IMR-90 (cell line): ENCODE measurements at regions not wholly inside any gene's neighbourhood (a gene's known extent, or its start where the extent isn't known, plus 50 kb on each side); places are given as distances from the start of the nearest gene placed in this dataset.

Source experiments
- ATAC-seq: fragments of 200-7000 bp; cut with Tn5 transposase; 2 replicates; pipeline ENCODE4 v1.9.1; 2020; ENCODE audit warnings: low read depth, mild to moderate bottlenecking, moderate library complexity
- BruUV-seq: library from RNA; stranded (reverse); fragments of 400-500 nt; replicated peaks from 2 replicates; lab custom pipeline; 2021; lab: Mats Ljungman, UMichigan
- CTCF ChIA-PET: fragments of 300-600 bp; formaldehyde crosslinking; extraction: SDS; loops from one replicate; lab custom pipeline; 2021; ENCODE audit warnings: antibody characterized with exemption; lab: Yijun Ruan, JAX
- POLR2A ChIA-PET: fragments of 300-600 bp; sonication (Branson Sonifier 250); formaldehyde crosslinking; loops from one replicate; lab custom pipeline; 2022; ENCODE audit warnings: antibody characterized with exemption; ENCODE audit not compliant: unreplicated experiment; lab: Charles Lee
- DNase-seq: peaks from one replicate; pipeline ENCODE4 v3.0.0; 2013
- H2AFZ ChIP-seq: replicated peaks from 2 replicates; pipeline ENCODE3; 2013; ENCODE audit warnings: low read length, mild to moderate bottlenecking; ENCODE audit not compliant: poor library complexity
- H2AK5ac ChIP-seq: 2 replicates; pipeline ENCODE4 v1.6.1; 2013; ENCODE audit warnings: low read depth, low read length, inconsistent platforms
- H2AK9ac ChIP-seq: replicated peaks from 2 replicates; pipeline ENCODE3; 2013; ENCODE audit warnings: mild to moderate bottlenecking, low read depth, low read length, moderate library complexity; ENCODE audit not compliant: poor library complexity
- H2BK120ac ChIP-seq: 2 replicates; pipeline ENCODE4 v1.6.1; 2013; ENCODE audit warnings: low read depth, low read length, inconsistent platforms
- H2BK15ac ChIP-seq: 3 replicates; pipeline ENCODE4 v1.6.1; 2013; ENCODE audit warnings: low read depth, low read length, inconsistent platforms
- H2BK20ac ChIP-seq: 2 replicates; pipeline ENCODE4 v1.6.1; 2013; ENCODE audit warnings: low read depth, mild to moderate bottlenecking, inconsistent platforms, low read length, moderate library complexity
- H2BK5ac ChIP-seq: 2 replicates; pipeline ENCODE4 v1.6.1; 2013; ENCODE audit warnings: mild to moderate bottlenecking, low read depth, low read length, inconsistent platforms; ENCODE audit not compliant: poor library complexity, severe bottlenecking
- H3K14ac ChIP-seq: replicated peaks from 2 replicates; pipeline ENCODE4 v1.6.1; 2013; ENCODE audit warnings: low read depth, low read length, inconsistent platforms
- H3K18ac ChIP-seq: 2 replicates; pipeline ENCODE4 v1.6.1; 2013; ENCODE audit warnings: low read depth, low read length, control low read depth
- H3K23ac ChIP-seq: 2 replicates; pipeline ENCODE4 v1.6.1; 2013; ENCODE audit warnings: low read depth, low read length, inconsistent platforms
- H3K27ac ChIP-seq: 2 replicates; pipeline ENCODE4 v1.5.1; 2013; ENCODE audit warnings: mild to moderate bottlenecking, control low read depth, low read length; ENCODE audit not compliant: insufficient read depth
- H3K27me3 ChIP-seq: 2 replicates; pipeline ENCODE4 v1.6.1; 2013; ENCODE audit warnings: low read length; ENCODE audit not compliant: control insufficient read depth, insufficient read depth
- H3K36me3 ChIP-seq: 2 replicates; pipeline ENCODE4 v1.6.1; 2013; ENCODE audit warnings: low read length, mixed read lengths; ENCODE audit not compliant: control insufficient read depth, insufficient read depth
- H3K4ac ChIP-seq: 2 replicates; pipeline ENCODE4 v1.6.1; 2013; ENCODE audit warnings: low read depth, low read length, inconsistent platforms
- H3K4me1 ChIP-seq: 2 replicates; pipeline ENCODE4 v1.6.1; 2013; ENCODE audit warnings: low read length, mixed read lengths; ENCODE audit not compliant: control insufficient read depth, insufficient read depth
- H3K4me2 ChIP-seq: 2 replicates; pipeline ENCODE4 v1.6.1; 2013; ENCODE audit warnings: low read depth, mild to moderate bottlenecking, control low read depth, low read length, moderate library complexity
- H3K4me3 ChIP-seq: 2 replicates; pipeline ENCODE4 v1.5.1; 2013; ENCODE audit warnings: low read depth, mild to moderate bottlenecking, control low read depth, low read length, moderate library complexity; ENCODE audit not compliant: insufficient read depth
- H3K56ac ChIP-seq: 2 replicates; pipeline ENCODE4 v1.6.1; 2013; ENCODE audit warnings: low read length, inconsistent platforms; ENCODE audit not compliant: insufficient read depth; ENCODE audit errors: extremely low read depth
- H3K79me1 ChIP-seq, 2 experiments: 2 replicates each; pipeline ENCODE4 v1.6.1; 2013; ENCODE audit warnings: low read length in 2 of 2, inconsistent platforms in 1 of 2, low read depth in 1 of 2
- H3K9ac ChIP-seq: 2 replicates; pipeline ENCODE4 v1.6.1; 2013; ENCODE audit warnings: low read depth, low read length, control low read depth
- H3K9me1 ChIP-seq: 2 replicates; pipeline ENCODE4 v1.6.1; 2013; ENCODE audit warnings: low read length, inconsistent platforms; ENCODE audit not compliant: insufficient read depth
- H3K9me3 ChIP-seq: 2 replicates; pipeline ENCODE4 v1.6.1; 2013; ENCODE audit warnings: low read length; ENCODE audit not compliant: control insufficient read depth, insufficient read depth
- H4K20me1 ChIP-seq: 2 replicates; pipeline ENCODE4 v1.6.1; 2013; ENCODE audit warnings: low read length, inconsistent platforms; ENCODE audit not compliant: insufficient read depth
- H4K5ac ChIP-seq: 2 replicates; pipeline ENCODE4 v1.6.1; 2013; ENCODE audit warnings: mild to moderate bottlenecking, low read depth, low read length, control low read depth
- H4K8ac ChIP-seq, 2 experiments: 2 replicates each; pipeline ENCODE4 v1.6.1; 2013; ENCODE audit warnings: low read depth in 2 of 2, low read length in 2 of 2, control low read depth in 1 of 2, inconsistent platforms in 1 of 2
- H4K91ac ChIP-seq: 2 replicates; pipeline ENCODE4 v1.6.1; 2013; ENCODE audit warnings: low read depth, low read length, inconsistent platforms; ENCODE audit not compliant: insufficient read depth
- BHLHE40 ChIP-seq: fragments of 150-350 bp; IDR thresholded peaks from 2 replicates; pipeline ENCODE4 v1.6.1; 2016; ENCODE audit warnings: mild to moderate bottlenecking, low read depth, low read length
- CEBPB ChIP-seq: IDR thresholded peaks from 2 replicates; pipeline ENCODE4 v1.6.1; 2012; ENCODE audit warnings: low read depth, low read length, improper control_type of control experiment
- FOS ChIP-seq: fragments of 150-350 bp; IDR thresholded peaks from 2 replicates; pipeline ENCODE4 v1.6.1; 2016; ENCODE audit warnings: low read depth, low read length
- MAZ ChIP-seq: IDR thresholded peaks from 2 replicates; pipeline ENCODE4 v1.6.1; 2012; ENCODE audit warnings: low read depth, mild to moderate bottlenecking, low read length, improper control_type of control experiment, moderate library complexity, borderline replicate concordance
- MXI1 ChIP-seq: IDR thresholded peaks from 2 replicates; pipeline ENCODE4 v1.6.1; 2012; ENCODE audit warnings: low read depth, mild to moderate bottlenecking, low read length, moderate library complexity, borderline replicate concordance
- NFE2L2 ChIP-seq: fragments of 150-350 bp; IDR thresholded peaks from 2 replicates; pipeline ENCODE4 v1.6.1; 2016; ENCODE audit warnings: low read depth, mild to moderate bottlenecking, low read length
- POLR2A ChIP-seq: IDR thresholded peaks from 2 replicates; pipeline ENCODE4 v1.6.1; 2012; ENCODE audit warnings: mild to moderate bottlenecking, low read depth, low read length
- RAD21 ChIP-seq: IDR thresholded peaks from 2 replicates; pipeline ENCODE4 v1.6.1; 2012; ENCODE audit warnings: low read length, improper control_type of control experiment
- RCOR1 ChIP-seq: IDR thresholded peaks from 2 replicates; pipeline ENCODE4 v1.6.1; 2012; ENCODE audit warnings: mild to moderate bottlenecking, low read length, improper control_type of control experiment; ENCODE audit not compliant: insufficient replicate concordance
- RFX5 ChIP-seq: IDR thresholded peaks from 2 replicates; pipeline ENCODE4 v1.8.0; 2012; ENCODE audit warnings: low read depth, mild to moderate bottlenecking, low read length, moderate library complexity
- SMC3 ChIP-seq: fragments of 150-350 bp; IDR thresholded peaks from 2 replicates; pipeline ENCODE4 v1.6.1; 2016; ENCODE audit warnings: low read depth, mild to moderate bottlenecking, antibody characterized with exemption, low read length, moderate library complexity
- WGBS, 2 experiments: methylation state at CpG; one replicate each; pipeline versions ENCODE4 v1.1.5 to v1.1.7; 2013; ENCODE audit warnings: missing lambda C conversion rate in 2 of 2; ENCODE audit not compliant: insufficient read length in 1 of 2; ENCODE audit errors: extremely low coverage in 2 of 2; 5-methylcytosine and 5-hydroxymethylcytosine counted together
- dilution Hi-C: fragments of 300-500 bp; cut with HindIII; formaldehyde crosslinking; loops from one replicate; pipeline ENCODE4 v1.14.3; 2018; ENCODE audit warnings: low sequenced_read_pairs; ENCODE audit not compliant: unreplicated experiment
- in situ Hi-C: fragments of 300-500 bp; cut with MboI; formaldehyde crosslinking; loops from 3 replicates; pipeline ENCODE4 v1.14.3; 2019; ENCODE audit warnings: low sequenced_read_pairs, inconsistent platforms, mixed read lengths
- intact Hi-C: fragments of 100-400 bp; cut with micrococcal nuclease; formaldehyde crosslinking; loops from 2 replicates; pipeline ENCODE4 v1.10.0; 2022
- TF ChIP-seq, protein P1 (sequence below): fragments of 150-350 bp; IDR thresholded peaks from 2 replicates; pipeline ENCODE4 v1.6.1; 2016; ENCODE audit warnings: low read depth, mild to moderate bottlenecking, low read length, moderate library complexity, borderline replicate concordance
- TF ChIP-seq, protein P2 (sequence below): conservative IDR thresholded peaks from 2 replicates; pipeline ENCODE4 v1.5.1; 2012; ENCODE audit warnings: mild to moderate bottlenecking, low read depth, low read length, improper control_type of control experiment

DNA sequence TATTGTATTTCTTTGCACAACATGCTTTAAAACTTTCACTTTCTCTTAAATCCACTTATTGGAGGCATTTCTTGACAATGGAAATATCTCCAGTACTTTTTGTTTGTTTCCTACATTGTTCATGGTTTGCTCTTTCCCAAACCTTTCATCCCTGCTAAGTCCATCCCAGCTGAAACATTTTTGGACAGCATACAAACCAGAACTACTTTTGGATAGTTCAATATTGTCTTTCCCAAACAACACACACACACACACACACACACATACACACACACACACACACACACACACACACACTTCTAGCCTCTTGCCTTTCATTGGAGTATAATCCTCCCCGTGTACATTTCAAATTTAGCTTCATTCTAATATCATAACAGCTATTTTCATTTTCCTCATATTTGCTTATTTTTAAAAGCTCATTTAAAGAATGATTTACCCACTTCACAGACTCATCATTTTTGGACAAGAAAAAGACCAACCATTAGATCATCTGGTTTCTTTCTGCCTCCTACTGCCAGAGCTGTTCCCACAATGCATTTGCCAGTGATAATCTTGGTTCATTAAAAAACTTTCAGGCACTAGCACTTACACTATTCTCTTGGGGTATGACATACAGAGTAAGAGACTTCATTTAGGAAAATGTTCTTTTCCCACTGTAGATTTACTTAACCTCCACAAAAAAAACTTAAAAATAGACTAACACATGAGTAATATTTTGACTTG is 248.1 kb downstream of the CD109 start:
- dilution Hi-C loops: no loop called here
- H3K18ac ChIP-seq: no peak overlapping the region
- DNase-seq: no peak
- H3K36me3 ChIP-seq: no peaks in the 10 kb centered on the region
- no peak overlapping the region for H4K8ac ChIP-seq
- H3K4ac ChIP-seq: no peak overlapping the region
- H2BK15ac ChIP-seq: no peak overlapping the region
- H4K5ac ChIP-seq: no peak overlapping the region
- no peak overlapping the region for H2AK9ac ChIP-seq
- H3K4me1 ChIP-seq: peaks cover 3% of the 10 kb centered on the region; the same call in 1 of the 2 replicates
- no peak overlapping the region for H3K4me3 ChIP-seq
- H3K56ac ChIP-seq: no peak overlapping the region
- no peak overlapping the region for H3K9ac ChIP-seq
- no peak overlapping the region for H4K91ac ChIP-seq
- ATAC-seq: no peak
- no peak overlapping the region for H2BK5ac ChIP-seq
- H3K14ac ChIP-seq: no peak overlapping the region
- WGBS, 2 experiments: no CpG with 5 or more reads among the region's 1 CpG
- H3K9me1 ChIP-seq: peaks cover 7% of the 10 kb centered on the region
- H3K23ac ChIP-seq: no peak overlapping the region
- no peaks in the 10 kb centered on the region for H4K20me1 ChIP-seq
- H2AFZ ChIP-seq: no peak overlapping the region
- ChIA-PET POLR2A (interaction anchor here (0.6 kb wide), 1 partner anchor 84 kb away, joined by 3 read pairs; no protein-coding TSS in a partner anchor), CTCF (interaction anchor here (0.6 kb wide), 1 partner anchor 63 kb away, joined by 3 read pairs; no protein-coding TSS in a partner anchor)
- TF ChIP-seq CEBPB (no peak), FOS (no peak), MAZ (no peak), MXI1 (no peak), RAD21 (no peak), POLR2A (no peak), RFX5 (no peak), RCOR1 (no peak), SMC3 (no peak), BHLHE40 (no peak), NFE2L2 (no peak)
- TF ChIP-seq, protein P1, sequence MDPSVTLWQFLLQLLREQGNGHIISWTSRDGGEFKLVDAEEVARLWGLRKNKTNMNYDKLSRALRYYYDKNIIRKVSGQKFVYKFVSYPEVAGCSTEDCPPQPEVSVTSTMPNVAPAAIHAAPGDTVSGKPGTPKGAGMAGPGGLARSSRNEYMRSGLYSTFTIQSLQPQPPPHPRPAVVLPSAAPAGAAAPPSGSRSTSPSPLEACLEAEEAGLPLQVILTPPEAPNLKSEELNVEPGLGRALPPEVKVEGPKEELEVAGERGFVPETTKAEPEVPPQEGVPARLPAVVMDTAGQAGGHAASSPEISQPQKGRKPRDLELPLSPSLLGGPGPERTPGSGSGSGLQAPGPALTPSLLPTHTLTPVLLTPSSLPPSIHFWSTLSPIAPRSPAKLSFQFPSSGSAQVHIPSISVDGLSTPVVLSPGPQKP: no peak
- TF ChIP-seq, protein P2, sequence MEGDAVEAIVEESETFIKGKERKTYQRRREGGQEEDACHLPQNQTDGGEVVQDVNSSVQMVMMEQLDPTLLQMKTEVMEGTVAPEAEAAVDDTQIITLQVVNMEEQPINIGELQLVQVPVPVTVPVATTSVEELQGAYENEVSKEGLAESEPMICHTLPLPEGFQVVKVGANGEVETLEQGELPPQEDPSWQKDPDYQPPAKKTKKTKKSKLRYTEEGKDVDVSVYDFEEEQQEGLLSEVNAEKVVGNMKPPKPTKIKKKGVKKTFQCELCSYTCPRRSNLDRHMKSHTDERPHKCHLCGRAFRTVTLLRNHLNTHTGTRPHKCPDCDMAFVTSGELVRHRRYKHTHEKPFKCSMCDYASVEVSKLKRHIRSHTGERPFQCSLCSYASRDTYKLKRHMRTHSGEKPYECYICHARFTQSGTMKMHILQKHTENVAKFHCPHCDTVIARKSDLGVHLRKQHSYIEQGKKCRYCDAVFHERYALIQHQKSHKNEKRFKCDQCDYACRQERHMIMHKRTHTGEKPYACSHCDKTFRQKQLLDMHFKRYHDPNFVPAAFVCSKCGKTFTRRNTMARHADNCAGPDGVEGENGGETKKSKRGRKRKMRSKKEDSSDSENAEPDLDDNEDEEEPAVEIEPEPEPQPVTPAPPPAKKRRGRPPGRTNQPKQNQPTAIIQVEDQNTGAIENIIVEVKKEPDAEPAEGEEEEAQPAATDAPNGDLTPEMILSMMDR: no peak
- no TSS peak for BruUV-seq
- H3K27ac ChIP-seq: no peak overlapping the region
- no peak overlapping the region for H2AK5ac ChIP-seq
- intact Hi-C loops: no loop called here
- H2BK120ac ChIP-seq: no peak overlapping the region
- no peaks in the 10 kb centered on the region for H3K79me1 ChIP-seq
- in situ Hi-C loops: no loop called here
- H3K9me3 ChIP-seq: peaks cover under 1% of the 10 kb centered on the region; the same call in 1 of the 2 replicates
- H2BK20ac ChIP-seq: no peak overlapping the region
- H3K4me2 ChIP-seq: no peak overlapping the region
- no peaks in the 10 kb centered on the region for H3K27me3 ChIP-seq
